GM23338 (cell line): ENCODE measurements at regions not wholly inside any gene's neighbourhood (a gene's known extent, or its start where the extent isn't known, plus 50 kb on each side); places are given as distances from the start of the nearest gene placed in this dataset.

Source experiments
- ATAC-seq: fragments of 200-7000 bp; cut with Tn5 transposase; 3 replicates; pipeline ENCODE4 v1.9.1; 2020
- DNase-seq: peaks from one replicate; pipeline ENCODE4 v3.0.0-alpha.2; 2015; ENCODE audit warnings: low spot score
- H2AFZ ChIP-seq: fragments of 200-600 bp; sonication (generic); 2 replicates; pipeline ENCODE4 v1.8.0; 2016; ENCODE audit warnings: antibody characterized with exemption, mild to moderate bottlenecking, moderate library complexity
- H3F3A ChIP-seq: fragments of 200-600 bp; sonication (generic); replicated peaks from 2 replicates; pipeline ENCODE4 v1.8.0; 2017; ENCODE audit warnings: antibody characterized with exemption, mixed run types, low read depth
- H3K27ac ChIP-seq: fragments of 200-600 bp; sonication (generic); 2 replicates; pipeline ENCODE4 v1.6.1; 2016; ENCODE audit warnings: low read depth
- H3K27me3 ChIP-seq: fragments of 200-600 bp; sonication (generic); 2 replicates; pipeline ENCODE4 v1.8.0; 2016; ENCODE audit warnings: mild to moderate bottlenecking, mixed run types, moderate library complexity; ENCODE audit not compliant: insufficient read depth
- H3K36me3 ChIP-seq: fragments of 200-600 bp; sonication (generic); 2 replicates; pipeline ENCODE4 v1.8.0; 2016; ENCODE audit warnings: mild to moderate bottlenecking; ENCODE audit not compliant: insufficient read depth
- H3K4me1 ChIP-seq: fragments of 200-600 bp; sonication (generic); 2 replicates; pipeline ENCODE4 v1.8.0; 2016; ENCODE audit warnings: mild to moderate bottlenecking, moderate library complexity; ENCODE audit not compliant: insufficient read depth
- H3K4me2 ChIP-seq: fragments of 200-600 bp; sonication (generic); 2 replicates; pipeline ENCODE4 v1.7.1; 2017; ENCODE audit warnings: mixed run types
- H3K4me3 ChIP-seq: fragments of 200-600 bp; sonication (generic); 2 replicates; pipeline ENCODE4 v1.6.1; 2016; ENCODE audit warnings: mixed run types
- H3K79me2 ChIP-seq: fragments of 200-600 bp; sonication (generic); replicated peaks from 2 replicates; pipeline ENCODE4 v1.8.0; 2017; ENCODE audit warnings: mild to moderate bottlenecking; ENCODE audit not compliant: insufficient read depth
- H3K9me2 ChIP-seq: fragments of 200-600 bp; sonication (generic); 2 replicates; pipeline ENCODE4 v1.8.0; 2017; ENCODE audit not compliant: insufficient read depth
- H4K20me1 ChIP-seq: fragments of 200-600 bp; sonication (generic); replicated peaks from 2 replicates; pipeline ENCODE4 v1.8.0; 2017; ENCODE audit warnings: mild to moderate bottlenecking; ENCODE audit not compliant: insufficient read depth
- H3K27ac Mint-ChIP-seq: 2 replicates; pipeline ENCODE4 v1.8.0; 2020; ENCODE audit warnings: inconsistent platforms, mild to moderate bottlenecking, moderate library complexity, mixed read lengths
- H3K27me3 Mint-ChIP-seq: 3 replicates; pipeline ENCODE4 v1.8.0; 2022; ENCODE audit warnings: low read depth, mild to moderate bottlenecking, moderate library complexity, mixed read lengths, inconsistent platforms; ENCODE audit not compliant: insufficient read depth, poor library complexity
- H3K36me3 Mint-ChIP-seq: 3 replicates; pipeline ENCODE4 v1.8.0; 2021; ENCODE audit warnings: low read depth, mild to moderate bottlenecking, inconsistent platforms, moderate library complexity, mixed read lengths
- H3K4me1 Mint-ChIP-seq: 3 replicates; pipeline ENCODE4 v1.8.0; 2020; ENCODE audit warnings: mild to moderate bottlenecking, inconsistent platforms, mixed read lengths
- H3K4me3 Mint-ChIP-seq: 3 replicates; pipeline ENCODE4 v1.8.0; 2021; ENCODE audit warnings: moderate library complexity, mild to moderate bottlenecking, inconsistent platforms, mixed read lengths
- H3K9me3 Mint-ChIP-seq: 3 replicates; pipeline ENCODE4 v1.8.0; 2020; ENCODE audit warnings: moderate library complexity, mild to moderate bottlenecking, inconsistent platforms, mixed read lengths
- CREB1 ChIP-seq: fragments of 250-450 bp; sonication (Bioruptor Pico); IDR thresholded peaks from 2 replicates; pipeline ENCODE4 v1.5.0; 2020; ENCODE audit warnings: low read depth, mild to moderate bottlenecking, moderate library complexity
- EZH2phosphoT487 ChIP-seq: fragments of 200-600 bp; sonication (generic); IDR thresholded peaks from one replicate; pipeline ENCODE4 v1.8.1; 2018; ENCODE audit warnings: antibody characterized with exemption; ENCODE audit not compliant: unreplicated experiment
- POLR2AphosphoS5 ChIP-seq: IDR thresholded peaks from 2 replicates; pipeline ENCODE4 v1.6.1; 2016; ENCODE audit warnings: antibody characterized with exemption, low read depth
- STAT1 ChIP-seq: IDR thresholded peaks from one replicate; pipeline ENCODE4 v1.6.1; 2016; ENCODE audit warnings: antibody characterized with exemption; ENCODE audit not compliant: unreplicated experiment
- ZNF331 ChIP-seq: fragments of 250-450 bp; sonication (Bioruptor Pico); IDR thresholded peaks from 2 replicates; pipeline ENCODE4 v1.5.0; 2020; ENCODE audit warnings: low read depth, mild to moderate bottlenecking, moderate library complexity
- TF ChIP-seq, protein P1 (sequence below), 2 experiments: fragments of 200-600 bp in 1 of 2; sonication (generic) in 1 of 2; conservative IDR thresholded peaks; 2 replicates each; pipeline versions ENCODE4 v1.5.1 to v1.6.1; 2016 to 2017; ENCODE audit warnings: antibody characterized with exemption in 2 of 2, low read depth in 2 of 2, mild to moderate bottlenecking in 2 of 2, moderate library complexity in 1 of 2
- TF ChIP-seq, protein P2 (sequence below): IDR thresholded peaks from one replicate; pipeline ENCODE4 v1.6.1; 2018; ENCODE audit warnings: antibody characterized with exemption; ENCODE audit not compliant: unreplicated experiment
- TF ChIP-seq, protein P3 (sequence below): fragments of 250-450 bp; sonication (Bioruptor Pico); IDR thresholded peaks from 2 replicates; pipeline ENCODE4 v1.5.0; 2020; ENCODE audit warnings: mild to moderate bottlenecking, moderate library complexity

DNA sequence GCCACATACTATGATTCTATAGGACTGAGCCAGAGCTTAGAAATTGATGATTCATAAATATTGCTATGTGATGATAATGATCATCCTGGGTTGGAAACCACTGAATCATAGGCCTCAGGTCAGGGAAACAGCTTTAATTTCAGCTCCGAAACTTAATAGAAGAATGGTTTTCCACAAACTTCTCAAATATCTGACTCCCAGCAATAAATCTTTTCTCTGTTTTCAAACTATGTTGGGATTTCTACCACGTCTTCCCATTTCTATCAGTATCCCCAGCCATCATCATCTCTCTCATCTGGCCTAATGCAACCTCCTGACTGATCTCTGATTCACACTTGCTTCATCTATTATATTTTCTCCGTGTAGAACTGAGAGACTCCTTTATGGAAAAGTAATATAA is 521.8 kb upstream of the AGA start:
- H3K4me3 ChIP-seq, result no peak overlapping the region

More for the DNA sequence above, 521.8 kb upstream of the AGA start:
- H4K20me1 ChIP-seq, result no peaks in the 10 kb centered on the region
- Mint-ChIP-seq H3K9me3 (no peaks in the 10 kb centered on the region), H3K27ac (no peak overlapping the region), H3K27me3 (no peaks in the 10 kb centered on the region), H3K36me3 (no peaks in the 10 kb centered on the region), H3K4me3 (no peak overlapping the region), H3K4me1 (no peaks in the 10 kb centered on the region)
- TF ChIP-seq, protein P1, sequence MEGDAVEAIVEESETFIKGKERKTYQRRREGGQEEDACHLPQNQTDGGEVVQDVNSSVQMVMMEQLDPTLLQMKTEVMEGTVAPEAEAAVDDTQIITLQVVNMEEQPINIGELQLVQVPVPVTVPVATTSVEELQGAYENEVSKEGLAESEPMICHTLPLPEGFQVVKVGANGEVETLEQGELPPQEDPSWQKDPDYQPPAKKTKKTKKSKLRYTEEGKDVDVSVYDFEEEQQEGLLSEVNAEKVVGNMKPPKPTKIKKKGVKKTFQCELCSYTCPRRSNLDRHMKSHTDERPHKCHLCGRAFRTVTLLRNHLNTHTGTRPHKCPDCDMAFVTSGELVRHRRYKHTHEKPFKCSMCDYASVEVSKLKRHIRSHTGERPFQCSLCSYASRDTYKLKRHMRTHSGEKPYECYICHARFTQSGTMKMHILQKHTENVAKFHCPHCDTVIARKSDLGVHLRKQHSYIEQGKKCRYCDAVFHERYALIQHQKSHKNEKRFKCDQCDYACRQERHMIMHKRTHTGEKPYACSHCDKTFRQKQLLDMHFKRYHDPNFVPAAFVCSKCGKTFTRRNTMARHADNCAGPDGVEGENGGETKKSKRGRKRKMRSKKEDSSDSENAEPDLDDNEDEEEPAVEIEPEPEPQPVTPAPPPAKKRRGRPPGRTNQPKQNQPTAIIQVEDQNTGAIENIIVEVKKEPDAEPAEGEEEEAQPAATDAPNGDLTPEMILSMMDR (conservative IDR thresholded peaks at IDR 0.05; ENCODE audit: low read depth in 2 of 2), result no peak
- TF ChIP-seq, protein P2, sequence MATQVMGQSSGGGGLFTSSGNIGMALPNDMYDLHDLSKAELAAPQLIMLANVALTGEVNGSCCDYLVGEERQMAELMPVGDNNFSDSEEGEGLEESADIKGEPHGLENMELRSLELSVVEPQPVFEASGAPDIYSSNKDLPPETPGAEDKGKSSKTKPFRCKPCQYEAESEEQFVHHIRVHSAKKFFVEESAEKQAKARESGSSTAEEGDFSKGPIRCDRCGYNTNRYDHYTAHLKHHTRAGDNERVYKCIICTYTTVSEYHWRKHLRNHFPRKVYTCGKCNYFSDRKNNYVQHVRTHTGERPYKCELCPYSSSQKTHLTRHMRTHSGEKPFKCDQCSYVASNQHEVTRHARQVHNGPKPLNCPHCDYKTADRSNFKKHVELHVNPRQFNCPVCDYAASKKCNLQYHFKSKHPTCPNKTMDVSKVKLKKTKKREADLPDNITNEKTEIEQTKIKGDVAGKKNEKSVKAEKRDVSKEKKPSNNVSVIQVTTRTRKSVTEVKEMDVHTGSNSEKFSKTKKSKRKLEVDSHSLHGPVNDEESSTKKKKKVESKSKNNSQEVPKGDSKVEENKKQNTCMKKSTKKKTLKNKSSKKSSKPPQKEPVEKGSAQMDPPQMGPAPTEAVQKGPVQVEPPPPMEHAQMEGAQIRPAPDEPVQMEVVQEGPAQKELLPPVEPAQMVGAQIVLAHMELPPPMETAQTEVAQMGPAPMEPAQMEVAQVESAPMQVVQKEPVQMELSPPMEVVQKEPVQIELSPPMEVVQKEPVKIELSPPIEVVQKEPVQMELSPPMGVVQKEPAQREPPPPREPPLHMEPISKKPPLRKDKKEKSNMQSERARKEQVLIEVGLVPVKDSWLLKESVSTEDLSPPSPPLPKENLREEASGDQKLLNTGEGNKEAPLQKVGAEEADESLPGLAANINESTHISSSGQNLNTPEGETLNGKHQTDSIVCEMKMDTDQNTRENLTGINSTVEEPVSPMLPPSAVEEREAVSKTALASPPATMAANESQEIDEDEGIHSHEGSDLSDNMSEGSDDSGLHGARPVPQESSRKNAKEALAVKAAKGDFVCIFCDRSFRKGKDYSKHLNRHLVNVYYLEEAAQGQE, result no peak
- TF ChIP-seq EZH2phosphoT487 (no peak), POLR2AphosphoS5 (no peak), CREB1 (CRISPR knock-in tag) (no peak), ZNF331 (CRISPR knock-in tag) (no peak), STAT1 (no peak)
- TF ChIP-seq, protein P3, sequence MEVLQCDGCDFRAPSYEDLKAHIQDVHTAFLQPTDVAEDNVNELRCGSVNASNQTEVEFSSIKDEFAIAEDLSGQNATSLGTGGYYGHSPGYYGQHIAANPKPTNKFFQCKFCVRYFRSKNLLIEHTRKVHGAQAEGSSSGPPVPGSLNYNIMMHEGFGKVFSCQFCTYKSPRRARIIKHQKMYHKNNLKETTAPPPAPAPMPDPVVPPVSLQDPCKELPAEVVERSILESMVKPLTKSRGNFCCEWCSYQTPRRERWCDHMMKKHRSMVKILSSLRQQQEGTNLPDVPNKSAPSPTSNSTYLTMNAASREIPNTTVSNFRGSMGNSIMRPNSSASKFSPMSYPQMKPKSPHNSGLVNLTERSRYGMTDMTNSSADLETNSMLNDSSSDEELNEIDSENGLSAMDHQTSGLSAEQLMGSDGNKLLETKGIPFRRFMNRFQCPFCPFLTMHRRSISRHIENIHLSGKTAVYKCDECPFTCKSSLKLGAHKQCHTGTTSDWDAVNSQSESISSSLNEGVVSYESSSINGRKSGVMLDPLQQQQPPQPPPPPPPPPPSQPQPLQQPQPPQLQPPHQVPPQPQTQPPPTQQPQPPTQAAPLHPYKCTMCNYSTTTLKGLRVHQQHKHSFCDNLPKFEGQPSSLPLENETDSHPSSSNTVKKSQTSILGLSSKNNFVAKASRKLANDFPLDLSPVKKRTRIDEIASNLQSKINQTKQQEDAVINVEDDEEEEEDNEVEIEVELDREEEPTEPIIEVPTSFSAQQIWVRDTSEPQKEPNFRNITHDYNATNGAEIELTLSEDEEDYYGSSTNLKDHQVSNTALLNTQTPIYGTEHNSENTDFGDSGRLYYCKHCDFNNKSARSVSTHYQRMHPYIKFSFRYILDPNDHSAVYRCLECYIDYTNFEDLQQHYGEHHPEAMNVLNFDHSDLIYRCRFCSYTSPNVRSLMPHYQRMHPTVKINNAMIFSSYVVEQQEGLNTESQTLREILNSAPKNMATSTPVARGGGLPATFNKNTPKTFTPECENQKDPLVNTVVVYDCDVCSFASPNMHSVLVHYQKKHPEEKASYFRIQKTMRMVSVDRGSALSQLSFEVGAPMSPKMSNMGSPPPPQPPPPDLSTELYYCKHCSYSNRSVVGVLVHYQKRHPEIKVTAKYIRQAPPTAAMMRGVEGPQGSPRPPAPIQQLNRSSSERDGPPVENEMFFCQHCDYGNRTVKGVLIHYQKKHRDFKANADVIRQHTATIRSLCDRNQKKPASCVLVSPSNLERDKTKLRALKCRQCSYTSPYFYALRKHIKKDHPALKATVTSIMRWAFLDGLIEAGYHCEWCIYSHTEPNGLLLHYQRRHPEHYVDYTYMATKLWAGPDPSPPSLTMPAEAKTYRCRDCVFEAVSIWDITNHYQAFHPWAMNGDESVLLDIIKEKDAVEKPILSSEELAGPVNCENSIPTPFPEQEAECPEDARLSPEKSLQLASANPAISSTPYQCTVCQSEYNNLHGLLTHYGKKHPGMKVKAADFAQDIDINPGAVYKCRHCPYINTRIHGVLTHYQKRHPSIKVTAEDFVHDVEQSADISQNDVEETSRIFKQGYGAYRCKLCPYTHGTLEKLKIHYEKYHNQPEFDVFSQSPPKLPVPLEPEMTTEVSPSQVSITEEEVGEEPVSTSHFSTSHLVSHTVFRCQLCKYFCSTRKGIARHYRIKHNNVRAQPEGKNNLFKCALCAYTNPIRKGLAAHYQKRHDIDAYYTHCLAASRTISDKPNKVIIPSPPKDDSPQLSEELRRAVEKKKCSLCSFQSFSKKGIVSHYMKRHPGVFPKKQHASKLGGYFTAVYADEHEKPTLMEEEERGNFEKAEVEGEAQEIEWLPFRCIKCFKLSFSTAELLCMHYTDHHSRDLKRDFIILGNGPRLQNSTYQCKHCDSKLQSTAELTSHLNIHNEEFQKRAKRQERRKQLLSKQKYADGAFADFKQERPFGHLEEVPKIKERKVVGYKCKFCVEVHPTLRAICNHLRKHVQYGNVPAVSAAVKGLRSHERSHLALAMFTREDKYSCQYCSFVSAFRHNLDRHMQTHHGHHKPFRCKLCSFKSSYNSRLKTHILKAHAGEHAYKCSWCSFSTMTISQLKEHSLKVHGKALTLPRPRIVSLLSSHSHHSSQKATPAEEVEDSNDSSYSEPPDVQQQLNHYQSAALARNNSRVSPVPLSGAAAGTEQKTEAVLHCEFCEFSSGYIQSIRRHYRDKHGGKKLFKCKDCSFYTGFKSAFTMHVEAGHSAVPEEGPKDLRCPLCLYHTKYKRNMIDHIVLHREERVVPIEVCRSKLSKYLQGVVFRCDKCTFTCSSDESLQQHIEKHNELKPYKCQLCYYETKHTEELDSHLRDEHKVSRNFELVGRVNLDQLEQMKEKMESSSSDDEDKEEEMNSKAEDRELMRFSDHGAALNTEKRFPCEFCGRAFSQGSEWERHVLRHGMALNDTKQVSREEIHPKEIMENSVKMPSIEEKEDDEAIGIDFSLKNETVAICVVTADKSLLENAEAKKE (CRISPR knock-in tag), result no peak
- no peak overlapping the region for H2AFZ ChIP-seq
- no peak overlapping the region for H3K27ac ChIP-seq
- H3F3A ChIP-seq, result no peaks in the 10 kb centered on the region
- no peaks in the 10 kb centered on the region for H3K36me3 ChIP-seq
- H3K4me1 ChIP-seq, result no peaks in the 10 kb centered on the region
- DNase-seq, result no peak
- no peak overlapping the region for H3K4me2 ChIP-seq
- ATAC-seq, result no peak
- no peaks in the 10 kb centered on the region for H3K79me2 ChIP-seq
- no peaks in the 10 kb centered on the region for H3K9me2 ChIP-seq
- H3K27me3 ChIP-seq, result no peaks in the 10 kb centered on the region
